IMR-90 (cell line): ENCODE measurements at regions not wholly inside any gene's neighbourhood (a gene's known extent, or its start where the extent isn't known, plus 50 kb on each side); places are given as distances from the start of the nearest gene placed in this dataset.

Source experiments
- ATAC-seq: fragments of 200-7000 bp; cut with Tn5 transposase; 2 replicates; pipeline ENCODE4 v1.9.1; 2020; ENCODE audit warnings: low read depth, mild to moderate bottlenecking, moderate library complexity
- BruUV-seq: library from RNA; stranded (reverse); fragments of 400-500 nt; replicated peaks from 2 replicates; lab custom pipeline; 2021; lab: Mats Ljungman, UMichigan
- CTCF ChIA-PET: fragments of 300-600 bp; formaldehyde crosslinking; extraction: SDS; loops from one replicate; lab custom pipeline; 2021; ENCODE audit warnings: antibody characterized with exemption; lab: Yijun Ruan, JAX
- POLR2A ChIA-PET: fragments of 300-600 bp; sonication (Branson Sonifier 250); formaldehyde crosslinking; loops from one replicate; lab custom pipeline; 2022; ENCODE audit warnings: antibody characterized with exemption; ENCODE audit not compliant: unreplicated experiment; lab: Charles Lee
- DNase-seq: peaks from one replicate; pipeline ENCODE4 v3.0.0; 2013
- H2AFZ ChIP-seq: replicated peaks from 2 replicates; pipeline ENCODE3; 2013; ENCODE audit warnings: low read length, mild to moderate bottlenecking; ENCODE audit not compliant: poor library complexity
- H2AK5ac ChIP-seq: 2 replicates; pipeline ENCODE4 v1.6.1; 2013; ENCODE audit warnings: low read depth, low read length, inconsistent platforms
- H2AK9ac ChIP-seq: replicated peaks from 2 replicates; pipeline ENCODE3; 2013; ENCODE audit warnings: mild to moderate bottlenecking, low read depth, low read length, moderate library complexity; ENCODE audit not compliant: poor library complexity
- H2BK120ac ChIP-seq: 2 replicates; pipeline ENCODE4 v1.6.1; 2013; ENCODE audit warnings: low read depth, low read length, inconsistent platforms
- H2BK15ac ChIP-seq: 3 replicates; pipeline ENCODE4 v1.6.1; 2013; ENCODE audit warnings: low read depth, low read length, inconsistent platforms
- H2BK20ac ChIP-seq: 2 replicates; pipeline ENCODE4 v1.6.1; 2013; ENCODE audit warnings: low read depth, mild to moderate bottlenecking, inconsistent platforms, low read length, moderate library complexity
- H2BK5ac ChIP-seq: 2 replicates; pipeline ENCODE4 v1.6.1; 2013; ENCODE audit warnings: mild to moderate bottlenecking, low read depth, low read length, inconsistent platforms; ENCODE audit not compliant: poor library complexity, severe bottlenecking
- H3K14ac ChIP-seq: replicated peaks from 2 replicates; pipeline ENCODE4 v1.6.1; 2013; ENCODE audit warnings: low read depth, low read length, inconsistent platforms
- H3K18ac ChIP-seq: 2 replicates; pipeline ENCODE4 v1.6.1; 2013; ENCODE audit warnings: low read depth, low read length, control low read depth
- H3K23ac ChIP-seq: 2 replicates; pipeline ENCODE4 v1.6.1; 2013; ENCODE audit warnings: low read depth, low read length, inconsistent platforms
- H3K27ac ChIP-seq: 2 replicates; pipeline ENCODE4 v1.5.1; 2013; ENCODE audit warnings: mild to moderate bottlenecking, control low read depth, low read length; ENCODE audit not compliant: insufficient read depth
- H3K27me3 ChIP-seq: 2 replicates; pipeline ENCODE4 v1.6.1; 2013; ENCODE audit warnings: low read length; ENCODE audit not compliant: control insufficient read depth, insufficient read depth
- H3K36me3 ChIP-seq: 2 replicates; pipeline ENCODE4 v1.6.1; 2013; ENCODE audit warnings: low read length, mixed read lengths; ENCODE audit not compliant: control insufficient read depth, insufficient read depth
- H3K4ac ChIP-seq: 2 replicates; pipeline ENCODE4 v1.6.1; 2013; ENCODE audit warnings: low read depth, low read length, inconsistent platforms
- H3K4me1 ChIP-seq: 2 replicates; pipeline ENCODE4 v1.6.1; 2013; ENCODE audit warnings: low read length, mixed read lengths; ENCODE audit not compliant: control insufficient read depth, insufficient read depth
- H3K4me2 ChIP-seq: 2 replicates; pipeline ENCODE4 v1.6.1; 2013; ENCODE audit warnings: low read depth, mild to moderate bottlenecking, control low read depth, low read length, moderate library complexity
- H3K4me3 ChIP-seq: 2 replicates; pipeline ENCODE4 v1.5.1; 2013; ENCODE audit warnings: low read depth, mild to moderate bottlenecking, control low read depth, low read length, moderate library complexity; ENCODE audit not compliant: insufficient read depth
- H3K56ac ChIP-seq: 2 replicates; pipeline ENCODE4 v1.6.1; 2013; ENCODE audit warnings: low read length, inconsistent platforms; ENCODE audit not compliant: insufficient read depth; ENCODE audit errors: extremely low read depth
- H3K79me1 ChIP-seq, 2 experiments: 2 replicates each; pipeline ENCODE4 v1.6.1; 2013; ENCODE audit warnings: low read length in 2 of 2, inconsistent platforms in 1 of 2, low read depth in 1 of 2
- H3K9ac ChIP-seq: 2 replicates; pipeline ENCODE4 v1.6.1; 2013; ENCODE audit warnings: low read depth, low read length, control low read depth
- H3K9me1 ChIP-seq: 2 replicates; pipeline ENCODE4 v1.6.1; 2013; ENCODE audit warnings: low read length, inconsistent platforms; ENCODE audit not compliant: insufficient read depth
- H3K9me3 ChIP-seq: 2 replicates; pipeline ENCODE4 v1.6.1; 2013; ENCODE audit warnings: low read length; ENCODE audit not compliant: control insufficient read depth, insufficient read depth
- H4K20me1 ChIP-seq: 2 replicates; pipeline ENCODE4 v1.6.1; 2013; ENCODE audit warnings: low read length, inconsistent platforms; ENCODE audit not compliant: insufficient read depth
- H4K5ac ChIP-seq: 2 replicates; pipeline ENCODE4 v1.6.1; 2013; ENCODE audit warnings: mild to moderate bottlenecking, low read depth, low read length, control low read depth
- H4K8ac ChIP-seq, 2 experiments: 2 replicates each; pipeline ENCODE4 v1.6.1; 2013; ENCODE audit warnings: low read depth in 2 of 2, low read length in 2 of 2, control low read depth in 1 of 2, inconsistent platforms in 1 of 2
- H4K91ac ChIP-seq: 2 replicates; pipeline ENCODE4 v1.6.1; 2013; ENCODE audit warnings: low read depth, low read length, inconsistent platforms; ENCODE audit not compliant: insufficient read depth
- BHLHE40 ChIP-seq: fragments of 150-350 bp; IDR thresholded peaks from 2 replicates; pipeline ENCODE4 v1.6.1; 2016; ENCODE audit warnings: mild to moderate bottlenecking, low read depth, low read length
- CEBPB ChIP-seq: IDR thresholded peaks from 2 replicates; pipeline ENCODE4 v1.6.1; 2012; ENCODE audit warnings: low read depth, low read length, improper control_type of control experiment
- CHD1 ChIP-seq: IDR thresholded peaks from 2 replicates; pipeline ENCODE4 v1.6.1; 2012; ENCODE audit warnings: low read depth, low read length, improper control_type of control experiment
- CTCF ChIP-seq: conservative IDR thresholded peaks from 2 replicates; pipeline ENCODE4 v1.5.1; 2012; ENCODE audit warnings: mild to moderate bottlenecking, low read depth, low read length, improper control_type of control experiment
- FOS ChIP-seq: fragments of 150-350 bp; IDR thresholded peaks from 2 replicates; pipeline ENCODE4 v1.6.1; 2016; ENCODE audit warnings: low read depth, low read length
- MAFK ChIP-seq: IDR thresholded peaks from 2 replicates; pipeline ENCODE4 v1.6.1; 2012; ENCODE audit warnings: low read depth, low read length, improper control_type of control experiment
- MAZ ChIP-seq: IDR thresholded peaks from 2 replicates; pipeline ENCODE4 v1.6.1; 2012; ENCODE audit warnings: low read depth, mild to moderate bottlenecking, low read length, improper control_type of control experiment, moderate library complexity, borderline replicate concordance
- MXI1 ChIP-seq: IDR thresholded peaks from 2 replicates; pipeline ENCODE4 v1.6.1; 2012; ENCODE audit warnings: low read depth, mild to moderate bottlenecking, low read length, moderate library complexity, borderline replicate concordance
- NFE2L2 ChIP-seq: fragments of 150-350 bp; IDR thresholded peaks from 2 replicates; pipeline ENCODE4 v1.6.1; 2016; ENCODE audit warnings: low read depth, mild to moderate bottlenecking, low read length
- POLR2A ChIP-seq: IDR thresholded peaks from 2 replicates; pipeline ENCODE4 v1.6.1; 2012; ENCODE audit warnings: mild to moderate bottlenecking, low read depth, low read length
- RAD21 ChIP-seq: IDR thresholded peaks from 2 replicates; pipeline ENCODE4 v1.6.1; 2012; ENCODE audit warnings: low read length, improper control_type of control experiment
- RCOR1 ChIP-seq: IDR thresholded peaks from 2 replicates; pipeline ENCODE4 v1.6.1; 2012; ENCODE audit warnings: mild to moderate bottlenecking, low read length, improper control_type of control experiment; ENCODE audit not compliant: insufficient replicate concordance
- RFX5 ChIP-seq: IDR thresholded peaks from 2 replicates; pipeline ENCODE4 v1.8.0; 2012; ENCODE audit warnings: low read depth, mild to moderate bottlenecking, low read length, moderate library complexity
- SMC3 ChIP-seq: fragments of 150-350 bp; IDR thresholded peaks from 2 replicates; pipeline ENCODE4 v1.6.1; 2016; ENCODE audit warnings: low read depth, mild to moderate bottlenecking, antibody characterized with exemption, low read length, moderate library complexity
- USF2 ChIP-seq: fragments of 150-350 bp; IDR thresholded peaks from 2 replicates; pipeline ENCODE4 v1.6.1; 2017; ENCODE audit warnings: mild to moderate bottlenecking, antibody characterized with exemption, low read length, low read depth
- WGBS, 2 experiments: methylation state at CpG; one replicate each; pipeline versions ENCODE4 v1.1.5 to v1.1.7; 2013; ENCODE audit warnings: missing lambda C conversion rate in 2 of 2; ENCODE audit not compliant: insufficient read length in 1 of 2; ENCODE audit errors: extremely low coverage in 2 of 2; 5-methylcytosine and 5-hydroxymethylcytosine counted together
- dilution Hi-C: fragments of 300-500 bp; cut with HindIII; formaldehyde crosslinking; loops from one replicate; pipeline ENCODE4 v1.14.3; 2018; ENCODE audit warnings: low sequenced_read_pairs; ENCODE audit not compliant: unreplicated experiment
- in situ Hi-C: fragments of 300-500 bp; cut with MboI; formaldehyde crosslinking; loops from 3 replicates; pipeline ENCODE4 v1.14.3; 2019; ENCODE audit warnings: low sequenced_read_pairs, inconsistent platforms, mixed read lengths
- intact Hi-C: fragments of 100-400 bp; cut with micrococcal nuclease; formaldehyde crosslinking; loops from 2 replicates; pipeline ENCODE4 v1.10.0; 2022
- TF ChIP-seq, protein P1 (sequence below): fragments of 150-350 bp; IDR thresholded peaks from 2 replicates; pipeline ENCODE4 v1.6.1; 2016; ENCODE audit warnings: low read depth, mild to moderate bottlenecking, low read length, moderate library complexity, borderline replicate concordance

GRCh38 chr1:67605209-67605780 is 79.7 kb upstream of the GADD45A start:
- Histone ChIP-seq H2BK5ac (no peak overlapping the region), H2AFZ (no peak overlapping the region), H3K27me3 (peaks cover 6% of the 10 kb centered on the region), H4K5ac (no peak overlapping the region), H3K18ac (no peak overlapping the region), H3K9me1 (no peaks in the 10 kb centered on the region; the same call in 1 of the 2 replicates), H3K9ac (no peak overlapping the region), H4K91ac (no peak overlapping the region), H3K9me3 (no peaks in the 10 kb centered on the region), H3K4me3 (no peak overlapping the region), H3K23ac (no peak overlapping the region), H2BK20ac (no peak overlapping the region), H2AK5ac (no peak overlapping the region), H3K56ac (no peak overlapping the region), H3K36me3 (no peaks in the 10 kb centered on the region), H3K14ac (no peak overlapping the region), H2AK9ac (no peak overlapping the region), H3K4me1 (no peaks in the 10 kb centered on the region), H4K20me1 (no peaks in the 10 kb centered on the region), H4K8ac (no peak overlapping the region), H3K4me2 (no peak overlapping the region), H3K4ac (no peak overlapping the region), H3K27ac (no peak overlapping the region), H2BK120ac (no peak overlapping the region), H2BK15ac (no peak overlapping the region), H3K79me1 (no peaks in the 10 kb centered on the region)
- intact Hi-C loops (no loop called here), dilution Hi-C loops (no loop called here), in situ Hi-C loops (no loop called here)
- TF ChIP-seq MXI1 (no peak), BHLHE40 (no peak), MAZ (no peak), RAD21 (no peak), NFE2L2 (no peak), CEBPB (no peak), USF2 (no peak), MAFK (no peak), CTCF (no peak), POLR2A (no peak), FOS (no peak), RCOR1 (no peak), RFX5 (no peak), CHD1 (no peak), SMC3 (no peak)
- TF ChIP-seq, protein P1, sequence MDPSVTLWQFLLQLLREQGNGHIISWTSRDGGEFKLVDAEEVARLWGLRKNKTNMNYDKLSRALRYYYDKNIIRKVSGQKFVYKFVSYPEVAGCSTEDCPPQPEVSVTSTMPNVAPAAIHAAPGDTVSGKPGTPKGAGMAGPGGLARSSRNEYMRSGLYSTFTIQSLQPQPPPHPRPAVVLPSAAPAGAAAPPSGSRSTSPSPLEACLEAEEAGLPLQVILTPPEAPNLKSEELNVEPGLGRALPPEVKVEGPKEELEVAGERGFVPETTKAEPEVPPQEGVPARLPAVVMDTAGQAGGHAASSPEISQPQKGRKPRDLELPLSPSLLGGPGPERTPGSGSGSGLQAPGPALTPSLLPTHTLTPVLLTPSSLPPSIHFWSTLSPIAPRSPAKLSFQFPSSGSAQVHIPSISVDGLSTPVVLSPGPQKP, result no peak
- no TSS peak for BruUV-seq
- ATAC-seq (no peak), DNase-seq (no peak)
- ChIA-PET CTCF (no interaction called here), POLR2A (interaction anchor here (0.5 kb wide), 1 partner anchor 155 kb away, joined by 3 read pairs; no protein-coding TSS in a partner anchor)
- 100% methylated on average over 1 of the region's 7 CpGs; no CpG with 5 or more reads in 1 of the 2 experiments for WGBS, 2 experiments
